PC-9 (cell line): ENCODE measurements at regions not wholly inside any gene's neighbourhood (a gene's known extent, or its start where the extent isn't known, plus 50 kb on each side); places are given as distances from the start of the nearest gene placed in this dataset.

ENCODE experiments used
- BruUV-seq: library from RNA; stranded (reverse); fragments of 400-500 nt; replicated peaks from 2 replicates; lab custom pipeline; 2021; lab: Mats Ljungman, UMichigan
- CTCF ChIA-PET: fragments of 300-600 bp; sonication (Branson Sonifier 250); formaldehyde crosslinking; loops from one replicate; lab custom pipeline; 2022; ENCODE audit warnings: antibody characterized with exemption; lab: Charles Lee
- POLR2A ChIA-PET: fragments of 300-600 bp; sonication (Branson Sonifier 250); formaldehyde crosslinking; loops from one replicate; lab custom pipeline; 2022; ENCODE audit warnings: antibody characterized with exemption; ENCODE audit not compliant: unreplicated experiment; lab: Charles Lee
- DNase-seq, 2 experiments: peaks; one replicate each; pipeline versions ENCODE4 v3.0.0 to v3.0.0-alpha.2; 2015 to 2022; ENCODE audit warnings: mixed read lengths in 1 of 2
- H2AFZ ChIP-seq: fragments of 200-600 bp; sonication (generic); 2 replicates; pipeline ENCODE4 v1.8.1; 2017; ENCODE audit warnings: antibody characterized with exemption
- H3F3A ChIP-seq: fragments of 200-600 bp; sonication (generic); 2 replicates; pipeline ENCODE4 v1.8.1; 2017; ENCODE audit warnings: antibody characterized with exemption, mild to moderate bottlenecking, low read depth; ENCODE audit not compliant: insufficient read depth
- H3K27ac ChIP-seq: fragments of 200-600 bp; sonication (generic); 2 replicates; pipeline ENCODE4 v1.6.1; 2016; ENCODE audit warnings: mixed run types
- H3K27me3 ChIP-seq: fragments of 200-600 bp; sonication (generic); 2 replicates; pipeline ENCODE4 v1.6.1; 2016; ENCODE audit warnings: low read depth, mixed run types; ENCODE audit not compliant: insufficient read depth
- H3K36me3 ChIP-seq: fragments of 200-600 bp; sonication (generic); 2 replicates; pipeline ENCODE4 v1.6.1; 2016; ENCODE audit warnings: low read depth, mixed run types
- H3K4me1 ChIP-seq: fragments of 200-600 bp; sonication (generic); replicated peaks from 2 replicates; pipeline ENCODE4 v1.6.1; 2016; ENCODE audit warnings: mixed run types; ENCODE audit not compliant: insufficient read depth
- H3K4me2 ChIP-seq: fragments of 200-600 bp; sonication (generic); 2 replicates; pipeline ENCODE4 v1.6.1; 2017; ENCODE audit warnings: mixed run types
- H3K4me3 ChIP-seq: fragments of 200-600 bp; sonication (generic); 2 replicates; pipeline ENCODE4 v1.6.1; 2016; ENCODE audit warnings: mixed run types
- H3K79me2 ChIP-seq: fragments of 200-600 bp; sonication (generic); 2 replicates; pipeline ENCODE4 v1.6.1; 2017; ENCODE audit warnings: low read depth, mixed run types
- H3K9me2 ChIP-seq: fragments of 200-600 bp; sonication (generic); 2 replicates; pipeline ENCODE4 v1.8.1; 2017; ENCODE audit warnings: mild to moderate bottlenecking; ENCODE audit not compliant: insufficient read depth
- H3K9me3 ChIP-seq: fragments of 200-600 bp; sonication (generic); 2 replicates; pipeline ENCODE4 v1.8.1; 2016; ENCODE audit warnings: low read depth; ENCODE audit not compliant: insufficient read depth
- H4K20me1 ChIP-seq: fragments of 200-600 bp; sonication (generic); 2 replicates; pipeline ENCODE4 v1.8.1; 2017; ENCODE audit not compliant: insufficient read depth
- EZH2 ChIP-seq: fragments of 200-600 bp; sonication (generic); IDR thresholded peaks from 2 replicates; pipeline ENCODE4 v1.8.0; 2017; ENCODE audit warnings: antibody characterized with exemption, low read depth
- intact Hi-C: fragments of 100-400 bp; cut with micrococcal nuclease; formaldehyde crosslinking; loops from one replicate; pipeline ENCODE4 v1.10.0; 2022; ENCODE audit not compliant: unreplicated experiment
- TF ChIP-seq, protein P1 (sequence below): fragments of 200-600 bp; sonication (generic); conservative IDR thresholded peaks from 2 replicates; pipeline ENCODE4 v1.6.1; 2017; ENCODE audit warnings: mixed run types, antibody characterized with exemption, mild to moderate bottlenecking, moderate library complexity

- Histone ChIP-seq H3K4me1 (no peaks in the 10 kb centered on the region), H3K9me2 (no peaks in the 10 kb centered on the region), H3K27ac (no peak overlapping the region), H3K79me2 (no peaks in the 10 kb centered on the region), H3K9me3 (no peaks in the 10 kb centered on the region), H3K4me3 (no peak overlapping the region), H3K4me2 (no peak overlapping the region), H2AFZ (no peak overlapping the region), H3F3A (no peaks in the 10 kb centered on the region), H4K20me1 (no peaks in the 10 kb centered on the region), H3K36me3 (no peaks in the 10 kb centered on the region), H3K27me3 (peaks cover 9% of the 10 kb centered on the region; the same call in 1 of the 2 replicates)
- TF ChIP-seq, protein P1, sequence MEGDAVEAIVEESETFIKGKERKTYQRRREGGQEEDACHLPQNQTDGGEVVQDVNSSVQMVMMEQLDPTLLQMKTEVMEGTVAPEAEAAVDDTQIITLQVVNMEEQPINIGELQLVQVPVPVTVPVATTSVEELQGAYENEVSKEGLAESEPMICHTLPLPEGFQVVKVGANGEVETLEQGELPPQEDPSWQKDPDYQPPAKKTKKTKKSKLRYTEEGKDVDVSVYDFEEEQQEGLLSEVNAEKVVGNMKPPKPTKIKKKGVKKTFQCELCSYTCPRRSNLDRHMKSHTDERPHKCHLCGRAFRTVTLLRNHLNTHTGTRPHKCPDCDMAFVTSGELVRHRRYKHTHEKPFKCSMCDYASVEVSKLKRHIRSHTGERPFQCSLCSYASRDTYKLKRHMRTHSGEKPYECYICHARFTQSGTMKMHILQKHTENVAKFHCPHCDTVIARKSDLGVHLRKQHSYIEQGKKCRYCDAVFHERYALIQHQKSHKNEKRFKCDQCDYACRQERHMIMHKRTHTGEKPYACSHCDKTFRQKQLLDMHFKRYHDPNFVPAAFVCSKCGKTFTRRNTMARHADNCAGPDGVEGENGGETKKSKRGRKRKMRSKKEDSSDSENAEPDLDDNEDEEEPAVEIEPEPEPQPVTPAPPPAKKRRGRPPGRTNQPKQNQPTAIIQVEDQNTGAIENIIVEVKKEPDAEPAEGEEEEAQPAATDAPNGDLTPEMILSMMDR = no peak
- TF ChIP-seq EZH2 = no peak
- POLR2A ChIA-PET = no interaction called here
- intact Hi-C loops = no loop called here
- BruUV-seq = no TSS peak
- CTCF ChIA-PET = no interaction called here
- DNase-seq = no peak
These were observed 173.2 kb upstream of the MYOCD start for GRCh38 chr17:12492450-12492849.

DNA sequence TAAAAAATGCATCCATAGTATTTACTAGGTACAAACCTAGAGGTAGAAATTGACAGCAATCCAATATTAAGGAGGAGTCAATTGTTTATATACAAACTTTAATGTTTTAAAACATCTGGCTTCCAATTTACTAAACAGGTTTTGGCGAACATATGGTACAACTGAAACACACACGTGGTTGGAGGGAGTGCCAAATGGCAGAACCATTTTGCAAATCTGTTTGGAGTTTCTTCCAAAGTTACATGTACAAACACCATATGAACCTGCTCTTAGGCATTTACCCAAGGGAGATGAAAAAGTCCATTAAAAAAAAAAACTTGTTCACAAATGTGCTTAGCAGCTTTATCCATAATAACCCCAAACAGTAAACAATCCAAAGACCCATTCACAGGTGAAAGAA, 159.8 kb upstream of the MYOCD start:
- H3K4me3 ChIP-seq = no peak overlapping the region
- no peak overlapping the region for H3K4me2 ChIP-seq
- intact Hi-C loops = no loop called here
- no peak for DNase-seq
- H2AFZ ChIP-seq = no peak overlapping the region
- H3K27ac ChIP-seq = no peak overlapping the region
- no peaks in the 10 kb centered on the region for H3K79me2 ChIP-seq
- BruUV-seq = no TSS peak
- no peaks in the 10 kb centered on the region; the same call in 1 of the 2 replicates for H3K27me3 ChIP-seq
- no peaks in the 10 kb centered on the region for H4K20me1 ChIP-seq
- H3K9me2 ChIP-seq = no peaks in the 10 kb centered on the region
- no peaks in the 10 kb centered on the region for H3K36me3 ChIP-seq
- POLR2A ChIA-PET = no interaction called here
- no peaks in the 10 kb centered on the region for H3K9me3 ChIP-seq
- H3K4me1 ChIP-seq = no peaks in the 10 kb centered on the region
- CTCF ChIA-PET = no interaction called here
- H3F3A ChIP-seq = no peaks in the 10 kb centered on the region
- TF ChIP-seq, protein P1 = no peak

- POLR2A ChIA-PET = no interaction called here
- no peaks in the 10 kb centered on the region for H3K36me3 ChIP-seq
- H4K20me1 ChIP-seq = no peaks in the 10 kb centered on the region
- H3K9me3 ChIP-seq = no peaks in the 10 kb centered on the region
- no peak overlapping the region for H2AFZ ChIP-seq
- no peaks in the 10 kb centered on the region for H3F3A ChIP-seq
- CTCF ChIA-PET = no interaction called here
- no peak overlapping the region for H3K27ac ChIP-seq
- H3K27me3 ChIP-seq = no peaks in the 10 kb centered on the region; the same call in 1 of the 2 replicates
- DNase-seq = no peak
- H3K79me2 ChIP-seq = no peaks in the 10 kb centered on the region
- no peak overlapping the region for H3K4me2 ChIP-seq
- H3K9me2 ChIP-seq = no peaks in the 10 kb centered on the region
- TF ChIP-seq, protein P1 = no peak
- no peak for TF ChIP-seq EZH2
- no TSS peak for BruUV-seq
- H3K4me1 ChIP-seq = no peaks in the 10 kb centered on the region
- intact Hi-C loops = no loop called here
- H3K4me3 ChIP-seq = no peak overlapping the region
These were observed 158.6 kb upstream of the MYOCD start for GRCh38 chr17:12507026-12507595.
